K562 (cell line): ENCODE measurements at regions not wholly inside any gene's neighbourhood (a gene's known extent, or its start where the extent isn't known, plus 50 kb on each side); places are given as distances from the start of the nearest gene placed in this dataset.

Source experiments
- ATAC-seq: fragments of 200-7000 bp; cut with Tn5 transposase; 3 replicates; pipeline ENCODE4 v1.9.1; 2020; ENCODE audit warnings: moderate library complexity
- BruUV-seq: library from RNA; stranded (reverse); fragments of 400-500 nt; replicated peaks from 2 replicates; lab custom pipeline; 2021; lab: Mats Ljungman, UMichigan
- CTCF ChIA-PET: fragments of 300-600 bp; formaldehyde crosslinking; extraction: SDS; loops from one replicate; lab custom pipeline; 2021; ENCODE audit warnings: low intra/inter-chr PET ratio; lab: Yijun Ruan, JAX
- POLR2A ChIA-PET: fragments of 300-600, 350-650 bp; sonication (Branson Sonifier 250); formaldehyde crosslinking; extraction: SDS; loops from one replicate; lab custom pipeline; 2021; ENCODE audit warnings: antibody characterized with exemption, inconsistent platforms; lab: Yijun Ruan, JAX
- DNase-seq, 4 experiments: peaks; one replicate each; pipeline versions ENCODE4 v3.0.0 to v3.0.0-alpha.2; 2011 to 2018; ENCODE audit warnings: low spot score in 3 of 4, mixed read lengths in 3 of 4; ENCODE audit errors: extremely low read depth in 1 of 4
- FAIRE-seq: peaks from 2 replicates; lab custom pipeline; 2011; peaks lifted over from hg19 to GRCh38; lab: Jason Lieb, UNC
- H2AFZ ChIP-seq: 2 replicates; pipeline ENCODE4 v1.6.0; 2011; ENCODE audit warnings: low read depth, low read length, control low read depth, inconsistent platforms
- H3K27ac ChIP-seq: fragments of 200-600 bp; 3 replicates; pipeline ENCODE4 v1.8.0; 2011; ENCODE audit warnings: low read depth, mild to moderate bottlenecking, control low read depth, inconsistent platforms, low read length, moderate library complexity, mixed read lengths; ENCODE audit errors: extremely low read depth
- H3K27me3 ChIP-seq, 2 experiments: fragments of 300-600 bp in 1 of 2; 2 replicates in 1 of 2; 3 replicates in 1 of 2; pipeline versions ENCODE4 v1.6.0 to v1.8.0; 2011; ENCODE audit warnings: inconsistent platforms in 2 of 2, low read length in 2 of 2, mild to moderate bottlenecking in 1 of 2, mixed read lengths in 1 of 2, moderate library complexity in 1 of 2; ENCODE audit not compliant: control insufficient read depth in 2 of 2, insufficient read depth in 2 of 2
- H3K36me3 ChIP-seq: fragments of 300-600 bp; 3 replicates; pipeline ENCODE4 v1.8.0; 2011; ENCODE audit warnings: mild to moderate bottlenecking, low read length, inconsistent platforms; ENCODE audit not compliant: control insufficient read depth, insufficient read depth
- H3K4me1 ChIP-seq, 2 experiments: fragments of 200-600 bp in 1 of 2; replicated peaks in 1 of 2; 2 replicates in 1 of 2; 3 replicates in 1 of 2; pipeline versions ENCODE4 v1.5.1 to v1.8.0; 2011; ENCODE audit warnings: inconsistent platforms in 2 of 2, low read length in 2 of 2, mild to moderate bottlenecking in 1 of 2, mixed read lengths in 1 of 2, moderate library complexity in 1 of 2; ENCODE audit not compliant: control insufficient read depth in 2 of 2, insufficient read depth in 2 of 2
- H3K4me2 ChIP-seq: 2 replicates; pipeline ENCODE4 v1.6.1; 2011; ENCODE audit warnings: low read length, control low read depth, inconsistent platforms, mixed read lengths; ENCODE audit not compliant: insufficient read depth
- H3K4me3 ChIP-seq: fragments of 200-600 bp; sonication (generic), shearing (Covaris generic); 2 replicates; pipeline ENCODE4 v1.5.1; 2016; ENCODE audit warnings: control low read depth, inconsistent platforms
- H3K79me2 ChIP-seq: fragments of 200-600 bp; 3 replicates; pipeline ENCODE4 v1.8.0; 2011; ENCODE audit warnings: low read length, inconsistent platforms; ENCODE audit not compliant: control insufficient read depth, insufficient read depth
- H3K9ac ChIP-seq, 2 experiments: 2 replicates each; pipeline versions ENCODE4 v1.6.0 to v1.6.1; 2011; ENCODE audit warnings: low read depth in 2 of 2, low read length in 2 of 2, control low read depth in 1 of 2, inconsistent platforms in 1 of 2, mild to moderate bottlenecking in 1 of 2, mixed read lengths in 1 of 2; ENCODE audit not compliant: insufficient read depth in 1 of 2
- H3K9me1 ChIP-seq: one replicate; pipeline ENCODE4 v1.6.0; 2011; ENCODE audit warnings: inconsistent platforms, mild to moderate bottlenecking, low read length, moderate library complexity; ENCODE audit not compliant: control insufficient read depth, insufficient read depth
- H3K9me3 ChIP-seq: replicated peaks from 2 replicates; pipeline ENCODE4 v1.5.1; 2011; ENCODE audit warnings: low read depth, low read length, inconsistent platforms; ENCODE audit not compliant: control insufficient read depth, insufficient read depth
- H4K20me1 ChIP-seq: replicated peaks from 2 replicates; pipeline ENCODE4 v1.6.1; 2011; ENCODE audit warnings: low read length, inconsistent platforms, mixed read lengths; ENCODE audit not compliant: control insufficient read depth, insufficient read depth
- HNRNPUL1 ChIP-seq: fragments of 200-400 bp; formaldehyde crosslinking; IDR thresholded peaks from 2 replicates; pipeline ENCODE4 v1.6.1; 2017; ENCODE audit warnings: low read length
- KLF1 ChIP-seq: fragments of 450-650 bp; IDR thresholded peaks from 2 replicates; pipeline ENCODE4 v1.6.1; 2016; ENCODE audit warnings: missing genetic modification characterization, missing compliant biosample characterization
- NELFE ChIP-seq: IDR thresholded peaks from 2 replicates; pipeline ENCODE4 v1.6.1; 2011; ENCODE audit warnings: mild to moderate bottlenecking; ENCODE audit not compliant: insufficient read depth, insufficient read length
- NFIX ChIP-seq: fragments of 250-450 bp; sonication (Bioruptor Pico); IDR thresholded peaks from 2 replicates; pipeline ENCODE4 v1.4.0; 2020; ENCODE audit warnings: low read depth, mild to moderate bottlenecking, moderate library complexity
- RFX5 ChIP-seq: IDR thresholded peaks from 2 replicates; pipeline ENCODE4 v1.6.1; 2011; ENCODE audit warnings: low read depth, mild to moderate bottlenecking, improper control_type of control experiment, low read length
- SMC3 ChIP-seq: conservative IDR thresholded peaks from 2 replicates; pipeline ENCODE4 v1.6.1; 2011; ENCODE audit warnings: low read depth, low read length, improper control_type of control experiment; ENCODE audit not compliant: insufficient read depth
- TFAM ChIP-seq: fragments of 250-450 bp; sonication (Bioruptor Pico); conservative IDR thresholded peaks from 2 replicates; pipeline ENCODE4 v1.5.0; 2021; ENCODE audit warnings: mild to moderate bottlenecking, moderate library complexity
- ZBTB34 ChIP-seq: fragments of 250-450 bp; sonication (Bioruptor Pico); IDR thresholded peaks from 2 replicates; pipeline ENCODE4 v1.8.0; 2021; ENCODE audit warnings: mild to moderate bottlenecking, moderate library complexity
- ZNF24 ChIP-seq: fragments of 450-650 bp; IDR thresholded peaks from 2 replicates; pipeline ENCODE4 v1.6.1; 2016
- WGBS: fragments of 100-300 bp; shearing (Covaris generic); methylation state at CpG from one replicate; pipeline ENCODE4 v1.1.6; 2016; ENCODE audit warnings: low coverage, mixed read lengths; ENCODE audit not compliant: insufficient coverage; ENCODE audit errors: missing lambda C conversion rate; 5-methylcytosine and 5-hydroxymethylcytosine counted together
- in situ Hi-C: fragments of 300-500 bp; cut with MboI; formaldehyde crosslinking; loops from 4 replicates; pipeline ENCODE4 v1.15.0; 2018; ENCODE audit warnings: inconsistent platforms, mixed read lengths
- intact Hi-C: fragments of 100-400 bp; cut with micrococcal nuclease; formaldehyde crosslinking; loops from 2 replicates; pipeline ENCODE4 v1.14.2; 2022

- no peaks in the 10 kb centered on the region for H3K36me3 ChIP-seq
- H2AFZ ChIP-seq, result no peak overlapping the region
- no peaks in the 10 kb centered on the region for H3K9me3 ChIP-seq
- in situ Hi-C loops, result no loop called here
- no peaks in the 10 kb centered on the region for H3K4me1 ChIP-seq
- no peak for FAIRE-seq
- intact Hi-C loops, result no loop called here
- BruUV-seq, result no TSS peak
- H3K4me2 ChIP-seq, result no peak overlapping the region
- no peak for TF ChIP-seq SMC3
- no peak for TF ChIP-seq RFX5
- no peak for TF ChIP-seq HNRNPUL1
- TF ChIP-seq NFIX (CRISPR knock-in tag), result no peak
- no peak for TF ChIP-seq KLF1 (tag)
- TF ChIP-seq TFAM, result no peak
- no peak for TF ChIP-seq NELFE
- no peak for TF ChIP-seq ZNF24
- TF ChIP-seq ZBTB34 (CRISPR knock-in tag), result no peak
- no peak for ATAC-seq
- H3K79me2 ChIP-seq, result no peaks in the 10 kb centered on the region
- H3K9ac ChIP-seq, result no peak overlapping the region
- no peak overlapping the region for H3K4me3 ChIP-seq
- H3K9me1 ChIP-seq, result no peaks in the 10 kb centered on the region
- H3K27ac ChIP-seq, result no peak overlapping the region
- H4K20me1 ChIP-seq, result no peaks in the 10 kb centered on the region
- no peak for DNase-seq
- 0% methylated on average over 1 of the region's 1 CpG for WGBS
- no peaks in the 10 kb centered on the region for H3K27me3 ChIP-seq
- POLR2A ChIA-PET, result no interaction called here
- CTCF ChIA-PET, result no interaction called here
Measured at GRCh38 chr11:39363571-39363970, 2095.9 kb downstream of the LRRC4C start.
